Right lobe of liver (tissue), 6 donors: ENCODE measurements at regions not wholly inside any gene's neighbourhood (a gene's known extent, or its start where the extent isn't known, plus 50 kb on each side); places are given as distances from the start of the nearest gene placed in this dataset.

Experiments
- ATAC-seq, 4 donors: fragments of 200-7000 bp; cut with Tn5 transposase; one replicate each; pipeline ENCODE4 v1.9.1; 2020; ENCODE audit warnings: mild to moderate bottlenecking in 4 of 4, moderate library complexity in 4 of 4
- DNase-seq, 3 donors: peaks; one replicate each; pipeline ENCODE4 v3.0.0-alpha.2; 2020
- H3K27ac ChIP-seq, 3 donors: fragments of 200-600 bp; one replicate each; pipeline ENCODE4 v1.8.0; 2022
- H3K27me3 ChIP-seq, 2 donors: fragments of 200-600 bp; one replicate each; pipeline ENCODE4 v1.8.0; 2022
- H3K36me3 ChIP-seq, 4 donors: fragments of 200-600 bp; sonication (generic) in 1 of 4; one replicate each; pipeline versions ENCODE4 v1.5.1 to v1.8.0; 2017 to 2022; ENCODE audit warnings: control low read depth in 1 of 4
- H3K4me1 ChIP-seq, 4 donors: fragments of 200-600 bp; sonication (generic) in 1 of 4; one replicate each; pipeline versions ENCODE4 v1.5.1 to v1.8.0; 2017 to 2022; ENCODE audit warnings: control low read depth in 1 of 4
- H3K4me3 ChIP-seq, 3 donors: fragments of 200-600 bp; one replicate each; pipeline ENCODE4 v1.8.0; 2022
- H3K9me3 ChIP-seq, 4 donors: fragments of 200-600 bp; sonication (generic) in 1 of 4; one replicate each; pipeline versions ENCODE4 v1.5.1 to v1.8.0; 2017 to 2022; ENCODE audit warnings: control low read depth in 1 of 4
- CTCF ChIP-seq, 4 donors: fragments of 200-600 bp in 3 of 4; fragments of 450-650 bp in 1 of 4; IDR thresholded peaks; one replicate each; pipeline versions ENCODE4 v1.5.1 to v1.8.0; 2016 to 2022; ENCODE audit warnings: antibody characterized with exemption in 4 of 4, mild to moderate bottlenecking in 2 of 4
- POLR2A ChIP-seq: fragments of 450-650 bp; IDR thresholded peaks from one replicate; pipeline ENCODE4 v1.6.1; 2017; ENCODE audit warnings: antibody characterized with exemption, mild to moderate bottlenecking
- WGBS: methylation state at CpG from one replicate; pipeline ENCODE4 v1.1.6; 2018; ENCODE audit warnings: low coverage, low lambda C conversion rate; ENCODE audit not compliant: insufficient coverage; ENCODE audit errors: missing lambda C conversion rate; 5-methylcytosine and 5-hydroxymethylcytosine counted together
- intact Hi-C, 2 donors: fragments of 100-400 bp; cut with DNase I; formaldehyde crosslinking; loops; one replicate each; pipeline versions ENCODE4 v1.11.2 to v1.14.1; 2022
- donor health status: DM: no; HTN: yes; CAD: no.
- donor health status: DM: no; HTN: no; CAD: no.
- donor health status: DM: no; HTN: no; CAD: no.
- donor health status: DM: no; HTN: yes; CAD: no.
- donor health status: DM: no; HTN: yes; CAD: no.

GRCh38 chrX:66919280-66919832 lies 280.5 kb upstream of the EDA2R start:
- 75% methylated on average over 4 of the region's 4 CpGs for WGBS
- intact Hi-C loops: no loop called here
- no peak for ATAC-seq

GRCh38 chrX:66918511-66918910 lies 279.6 kb upstream of the EDA2R start:
- no peaks in the 10 kb centered on the region for H3K9me3 ChIP-seq
- no peak overlapping the region for H3K27ac ChIP-seq
- whole genome bisulfite sequencing: 29% methylated on average over 1 of the region's 1 CpG
- no peaks in the 10 kb centered on the region for H3K36me3 ChIP-seq
- intact Hi-C loops: no loop called here
- no peaks in the 10 kb centered on the region for H3K27me3 ChIP-seq
- DNase-seq (no peak), ATAC-seq (peak; percentile 31 to 74 (median 68))
- TF ChIP-seq CTCF (IDR thresholded peaks at IDR 0.05) (no peak), POLR2A (no peak)
- H3K4me1 ChIP-seq: no peaks in the 10 kb centered on the region
- no peak overlapping the region for H3K4me3 ChIP-seq

More at GRCh38 chrX:66919280-66919832, 280.5 kb upstream of the EDA2R start:
- DNase-seq: no peak
- Histone ChIP-seq H3K4me1 (no peaks in the 10 kb centered on the region), H3K27me3 (no peaks in the 10 kb centered on the region), H3K4me3 (no peak overlapping the region), H3K36me3 (no peaks in the 10 kb centered on the region), H3K9me3 (no peaks in the 10 kb centered on the region), H3K27ac (no peak overlapping the region)
- TF ChIP-seq CTCF (IDR thresholded peaks at IDR 0.05) (no peak), POLR2A (no peak)

GRCh38 chrX:66915893-66916292 lies 277.0 kb upstream of the EDA2R start:
- DNase-seq (no peak), ATAC-seq (peak in 1 of 4 donors; percentile 51)
- Histone ChIP-seq H3K27ac (no peak overlapping the region), H3K4me1 (no peaks in the 10 kb centered on the region), H3K36me3 (no peaks in the 10 kb centered on the region), H3K27me3 (no peaks in the 10 kb centered on the region), H3K4me3 (no peak overlapping the region), H3K9me3 (no peaks in the 10 kb centered on the region)
- WGBS: 32% methylated on average over 2 of the region's 2 CpGs
- intact Hi-C loops: no loop called here
- TF ChIP-seq CTCF (IDR thresholded peaks at IDR 0.05): peak in 1 of 4 donors; percentile 31
- TF ChIP-seq POLR2A: no peak

- intact Hi-C loops: no loop called here
- no peaks in the 10 kb centered on the region for H3K36me3 ChIP-seq
- TF ChIP-seq CTCF (IDR thresholded peaks at IDR 0.05) (no peak), POLR2A (no peak)
- ATAC-seq: peak; percentile 44 to 78 (median 63)
- DNase-seq: peak in 1 of 3 donors; percentile 45
- H3K4me3 ChIP-seq: no peak overlapping the region
- 51% methylated on average over 6 of the region's 6 CpGs for WGBS
- H3K27me3 ChIP-seq: no peaks in the 10 kb centered on the region
- H3K27ac ChIP-seq: no peak overlapping the region
- H3K9me3 ChIP-seq: no peaks in the 10 kb centered on the region
- H3K4me1 ChIP-seq: no peaks in the 10 kb centered on the region
Measured at GRCh38 chrX:66914080-66914479, 275.2 kb upstream of the EDA2R start.

GRCh38 chrX:66912417-66912816 lies 273.5 kb upstream of the EDA2R start:
- Histone ChIP-seq H3K4me1 (no peaks in the 10 kb centered on the region), H3K27me3 (no peaks in the 10 kb centered on the region), H3K36me3 (no peaks in the 10 kb centered on the region), H3K4me3 (no peak overlapping the region), H3K9me3 (no peaks in the 10 kb centered on the region), H3K27ac (no peak overlapping the region)
- TF ChIP-seq CTCF (IDR thresholded peaks at IDR 0.05) (no peak), POLR2A (no peak)
- DNase-seq (no peak), ATAC-seq (no peak)
- WGBS: 31% methylated on average over 2 of the region's 2 CpGs
- intact Hi-C loops: no loop called here
